Mucosa of rectum (tissue), 2 donors: ENCODE measurements at regions not wholly inside any gene's neighbourhood (a gene's known extent, or its start where the extent isn't known, plus 50 kb on each side); places are given as distances from the start of the nearest gene placed in this dataset.

ENCODE experiments used
- H3K27ac ChIP-seq, 2 donors: one replicate each; pipeline ENCODE4 v1.7.0; 2013; ENCODE audit warnings: inconsistent platforms in 2 of 2, low read depth in 2 of 2, low read length in 2 of 2
- H3K27me3 ChIP-seq, 2 donors: one replicate each; pipeline ENCODE4 v1.7.0; 2013; ENCODE audit warnings: low read length in 2 of 2; ENCODE audit not compliant: control insufficient read depth in 2 of 2, insufficient read depth in 2 of 2
- H3K36me3 ChIP-seq, 2 donors: one replicate each; pipeline ENCODE4 v1.7.0; 2013; ENCODE audit warnings: low read length in 2 of 2; ENCODE audit not compliant: control insufficient read depth in 2 of 2, insufficient read depth in 2 of 2
- H3K4me1 ChIP-seq, 2 donors: one replicate each; pipeline ENCODE4 v1.7.0; 2013; ENCODE audit warnings: low read length in 2 of 2, mild to moderate bottlenecking in 1 of 2; ENCODE audit not compliant: control insufficient read depth in 2 of 2, insufficient read depth in 2 of 2
- H3K4me3 ChIP-seq, 2 donors: one replicate each; pipeline ENCODE4 v1.7.0; 2013; ENCODE audit warnings: low read length in 2 of 2
- H3K9ac ChIP-seq, 2 donors: one replicate each; pipeline ENCODE4 v1.7.0; 2013; ENCODE audit warnings: low read length in 2 of 2, low read depth in 1 of 2, mild to moderate bottlenecking in 1 of 2
- H3K9me3 ChIP-seq, 2 donors: one replicate each; pipeline ENCODE4 v1.7.0; 2013; ENCODE audit warnings: low read length in 2 of 2; ENCODE audit not compliant: control insufficient read depth in 2 of 2
- donor health status: healthy.
- donor health status: Normal muscosa, but diverticular disease.

DNA sequence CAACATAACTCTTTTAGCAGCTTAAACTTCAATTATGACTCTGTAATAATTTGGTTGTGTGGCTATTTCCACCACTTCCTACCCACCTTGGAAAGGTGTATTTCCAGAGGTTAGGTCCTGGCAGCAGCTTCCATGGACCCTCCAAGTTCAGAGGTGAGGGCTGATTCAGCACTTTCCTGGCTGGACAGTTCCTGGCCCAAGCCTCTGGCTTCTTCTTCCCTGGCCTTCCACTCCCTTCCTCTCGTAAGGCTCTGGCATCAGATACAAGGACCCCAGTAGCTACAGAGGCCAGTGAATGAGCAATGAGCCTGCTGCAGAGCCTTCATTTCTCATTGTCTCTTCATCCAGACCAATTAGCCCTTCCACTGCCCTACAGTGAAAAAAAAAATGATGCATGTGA, 98.1 kb upstream of the KIRREL3 start:
- Histone ChIP-seq H3K4me3 (no peak overlapping the region), H3K36me3 (no peaks in the 10 kb centered on the region), H3K27me3 (no peaks in the 10 kb centered on the region), H3K9me3 (no peaks in the 10 kb centered on the region), H3K9ac (no peak overlapping the region), H3K27ac (no peak overlapping the region), H3K4me1 (no peaks in the 10 kb centered on the region)

GRCh38 chr11:127080735-127081134, 80.2 kb upstream of the KIRREL3 start:
- Histone ChIP-seq H3K9ac (no peak overlapping the region), H3K4me1 (no peaks in the 10 kb centered on the region), H3K27me3 (no peaks in the 10 kb centered on the region), H3K27ac (no peak overlapping the region), H3K36me3 (no peaks in the 10 kb centered on the region), H3K9me3 (no peaks in the 10 kb centered on the region), H3K4me3 (no peak overlapping the region)

DNA sequence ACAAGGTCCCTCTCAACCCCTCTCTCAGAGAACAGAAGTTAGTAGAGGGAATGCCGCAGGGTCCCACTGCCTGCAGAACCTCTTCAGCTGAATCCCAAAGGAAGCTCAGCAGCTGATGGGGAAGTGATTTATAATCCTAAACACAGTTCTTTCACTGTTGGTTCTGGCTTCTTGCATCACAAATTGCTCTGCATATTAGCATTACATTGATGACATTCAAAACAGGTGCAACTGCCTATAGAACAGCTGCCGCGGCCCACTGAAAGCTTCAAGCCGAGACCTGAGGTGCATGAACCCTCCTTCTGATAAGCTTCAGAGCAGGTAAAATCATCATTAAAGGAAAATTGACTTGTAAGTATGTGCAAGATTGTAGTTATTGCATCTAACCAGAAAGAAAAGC, 75.2 kb upstream of the KIRREL3 start:
- H3K4me1 ChIP-seq, result no peaks in the 10 kb centered on the region
- no peaks in the 10 kb centered on the region for H3K9me3 ChIP-seq
- H3K36me3 ChIP-seq, result no peaks in the 10 kb centered on the region
- H3K27me3 ChIP-seq, result peaks cover 0 to 6% of the 10 kb centered on the region in 2 donors
- no peak overlapping the region for H3K9ac ChIP-seq
- no peak overlapping the region for H3K4me3 ChIP-seq
- H3K27ac ChIP-seq, result no peak overlapping the region

DNA sequence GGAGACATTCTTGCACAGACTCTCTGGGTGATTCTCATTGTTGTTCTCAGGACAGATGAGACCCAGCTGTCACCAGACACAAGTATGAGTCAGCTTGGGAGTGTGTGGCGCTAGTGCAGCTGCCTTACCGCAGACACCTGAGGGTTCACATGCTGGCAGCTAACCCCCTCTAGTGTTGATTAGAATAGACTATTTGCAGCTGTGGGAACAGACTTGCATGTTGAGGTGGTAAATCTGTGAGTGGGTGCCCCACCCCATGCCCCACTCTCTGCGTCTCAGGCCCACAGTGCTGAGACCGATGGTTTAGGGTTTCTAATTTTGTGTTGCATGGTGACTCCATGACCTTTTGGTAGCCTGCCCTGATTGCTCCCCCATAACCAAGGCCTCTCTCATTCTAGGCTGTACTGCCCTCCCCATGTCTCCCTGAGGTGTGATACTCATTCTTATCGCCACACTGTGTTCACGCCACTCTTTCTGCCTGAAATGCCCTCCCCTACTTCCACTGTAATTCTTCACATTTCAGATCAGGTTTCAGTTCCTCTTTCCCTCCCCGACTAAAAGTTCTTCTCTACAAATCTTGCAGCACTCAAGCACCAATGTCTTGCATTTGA, 73.7 kb upstream of the KIRREL3 start:
- no peak overlapping the region for H3K27ac ChIP-seq
- H3K9ac ChIP-seq, result no peak overlapping the region
- H3K9me3 ChIP-seq, result no peaks in the 10 kb centered on the region
- H3K4me1 ChIP-seq, result no peaks in the 10 kb centered on the region
- H3K4me3 ChIP-seq, result no peak overlapping the region
- H3K27me3 ChIP-seq, result peaks cover 0 to 6% of the 10 kb centered on the region in 2 donors
- H3K36me3 ChIP-seq, result no peaks in the 10 kb centered on the region

- Histone ChIP-seq H3K9me3 (no peaks in the 10 kb centered on the region), H3K27me3 (peaks cover 0 to 6% of the 10 kb centered on the region in 2 donors), H3K4me1 (no peaks in the 10 kb centered on the region), H3K4me3 (no peak overlapping the region), H3K9ac (no peak overlapping the region), H3K36me3 (no peaks in the 10 kb centered on the region), H3K27ac (no peak overlapping the region)
Measured at GRCh38 chr11:127073621-127074020, 73.1 kb upstream of the KIRREL3 start.

DNA sequence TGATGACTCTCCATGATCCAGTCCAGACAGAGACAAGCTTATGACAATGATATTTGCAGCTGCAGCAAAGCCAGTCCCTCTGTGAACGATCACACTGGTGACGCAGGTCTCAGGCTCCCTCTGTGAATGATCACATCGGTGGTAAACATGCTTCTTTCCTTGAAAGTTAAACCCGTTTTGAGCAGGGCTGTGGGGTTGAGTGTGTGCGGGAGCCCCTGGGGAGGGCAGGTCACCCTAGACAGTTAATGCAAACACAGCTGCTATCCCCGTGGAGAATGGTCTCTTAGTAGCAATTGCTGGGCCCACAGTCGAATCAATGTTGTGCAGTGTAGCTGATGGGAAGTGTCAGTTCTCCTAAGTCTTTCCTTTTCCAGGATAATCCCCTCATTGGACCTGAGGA, 71.0 kb upstream of the KIRREL3 start:
- no peak overlapping the region for H3K27ac ChIP-seq
- no peaks in the 10 kb centered on the region for H3K4me1 ChIP-seq
- H3K36me3 ChIP-seq, result no peaks in the 10 kb centered on the region
- H3K4me3 ChIP-seq, result no peak overlapping the region
- H3K9ac ChIP-seq, result no peak overlapping the region
- H3K9me3 ChIP-seq, result no peaks in the 10 kb centered on the region
- peaks cover 0 to 6% of the 10 kb centered on the region in 2 donors for H3K27me3 ChIP-seq

DNA sequence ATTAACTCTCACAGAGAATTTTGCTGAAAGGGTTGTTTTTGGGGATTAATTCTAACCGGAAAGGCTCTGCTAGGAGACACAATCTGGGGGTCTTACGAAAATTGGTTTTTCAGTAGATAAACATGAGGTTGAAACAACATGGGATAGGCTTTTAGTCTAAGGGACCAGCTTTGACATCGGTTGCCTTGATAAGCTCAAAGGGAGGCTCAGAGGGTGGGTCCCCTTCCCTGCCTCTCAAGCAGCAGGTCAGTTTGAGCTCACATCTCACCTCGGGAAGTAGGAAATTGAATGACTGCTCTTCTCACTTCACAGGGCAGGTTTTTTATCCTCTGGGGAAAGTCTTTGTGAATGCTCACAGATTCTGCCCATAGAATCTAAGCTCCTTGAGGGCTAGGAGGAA, 70.2 kb upstream of the KIRREL3 start:
- Histone ChIP-seq H3K4me3 (no peak overlapping the region), H3K27me3 (peaks cover 0 to 6% of the 10 kb centered on the region in 2 donors), H3K9ac (no peak overlapping the region), H3K36me3 (no peaks in the 10 kb centered on the region), H3K9me3 (no peaks in the 10 kb centered on the region), H3K4me1 (no peaks in the 10 kb centered on the region), H3K27ac (no peak overlapping the region)

DNA sequence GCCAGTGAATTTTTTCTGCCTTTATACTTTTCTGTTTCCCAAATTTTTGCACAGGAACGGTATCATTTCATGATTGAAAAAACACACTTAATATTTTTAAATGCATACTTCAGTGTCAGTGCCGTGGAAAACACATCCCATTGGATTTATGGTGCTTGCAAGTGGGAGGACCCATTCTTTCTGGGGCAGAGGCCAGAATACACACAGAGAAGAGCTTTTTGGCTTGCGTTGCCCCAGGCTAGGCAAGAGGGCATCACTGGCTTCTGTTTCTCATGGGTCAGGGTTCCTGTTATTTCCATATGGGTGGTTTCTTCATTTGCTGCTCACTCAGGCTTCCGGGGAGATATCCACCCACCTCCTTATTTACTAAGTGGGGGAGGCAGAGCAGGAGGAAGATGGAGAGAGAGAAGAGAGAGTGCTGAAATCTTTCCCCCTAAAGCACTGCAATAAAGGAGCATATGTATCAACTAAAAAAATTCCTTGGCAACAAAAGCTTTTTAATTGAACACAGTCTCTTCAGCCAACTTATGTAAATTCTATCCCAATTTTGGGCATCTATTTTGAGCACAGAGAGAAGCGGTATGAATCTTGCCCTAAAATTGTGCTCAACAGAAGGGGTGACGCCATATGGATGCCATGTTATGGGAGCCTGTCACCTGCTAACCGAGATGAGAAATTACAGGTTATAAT, 66.0 kb upstream of the KIRREL3 start:
- no peaks in the 10 kb centered on the region for H3K36me3 ChIP-seq
- H3K4me1 ChIP-seq, result no peaks in the 10 kb centered on the region
- H3K4me3 ChIP-seq, result no peak overlapping the region
- no peak overlapping the region for H3K9ac ChIP-seq
- no peaks in the 10 kb centered on the region for H3K9me3 ChIP-seq
- H3K27ac ChIP-seq, result no peak overlapping the region
- peaks cover 0 to 3% of the 10 kb centered on the region in 2 donors for H3K27me3 ChIP-seq

- H3K9me3 ChIP-seq, result no peaks in the 10 kb centered on the region
- no peaks in the 10 kb centered on the region for H3K27me3 ChIP-seq
- H3K4me3 ChIP-seq, result no peak overlapping the region
- no peak overlapping the region for H3K9ac ChIP-seq
- H3K27ac ChIP-seq, result no peak overlapping the region
- H3K36me3 ChIP-seq, result no peaks in the 10 kb centered on the region
- no peaks in the 10 kb centered on the region for H3K4me1 ChIP-seq
Measured at GRCh38 chr11:127063241-127063640, 62.7 kb upstream of the KIRREL3 start.

DNA sequence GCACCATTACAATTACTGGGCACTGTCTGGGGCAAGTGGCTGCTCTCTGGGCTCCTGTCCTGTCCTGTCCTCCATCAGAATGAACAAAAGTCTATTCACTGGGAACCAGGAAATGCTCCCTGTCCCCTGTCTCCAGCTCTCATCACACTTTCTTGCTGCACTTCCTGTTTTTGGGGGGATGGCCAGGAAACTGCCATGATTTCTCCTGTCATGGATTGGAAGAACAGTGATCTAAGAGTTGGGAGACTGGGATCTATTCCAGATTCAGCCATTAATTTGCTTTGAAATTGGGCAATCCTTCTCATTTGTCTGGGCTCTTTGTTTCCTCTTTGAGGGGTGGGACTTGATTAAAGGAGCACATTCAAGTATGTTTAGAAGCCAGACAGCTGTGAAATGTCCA, 61.4 kb upstream of the KIRREL3 start:
- Histone ChIP-seq H3K9me3 (no peaks in the 10 kb centered on the region), H3K36me3 (no peaks in the 10 kb centered on the region), H3K4me3 (no peak overlapping the region), H3K27ac (no peak overlapping the region), H3K9ac (no peak overlapping the region), H3K27me3 (no peaks in the 10 kb centered on the region), H3K4me1 (peaks cover 0 to 2% of the 10 kb centered on the region in 2 donors)
